ENCODE measurements at regions not wholly inside any gene's neighbourhood (a gene's known extent, or its start where the extent isn't known, plus 50 kb on each side); places are given as distances from the start of the nearest gene placed in this dataset.

DNA sequence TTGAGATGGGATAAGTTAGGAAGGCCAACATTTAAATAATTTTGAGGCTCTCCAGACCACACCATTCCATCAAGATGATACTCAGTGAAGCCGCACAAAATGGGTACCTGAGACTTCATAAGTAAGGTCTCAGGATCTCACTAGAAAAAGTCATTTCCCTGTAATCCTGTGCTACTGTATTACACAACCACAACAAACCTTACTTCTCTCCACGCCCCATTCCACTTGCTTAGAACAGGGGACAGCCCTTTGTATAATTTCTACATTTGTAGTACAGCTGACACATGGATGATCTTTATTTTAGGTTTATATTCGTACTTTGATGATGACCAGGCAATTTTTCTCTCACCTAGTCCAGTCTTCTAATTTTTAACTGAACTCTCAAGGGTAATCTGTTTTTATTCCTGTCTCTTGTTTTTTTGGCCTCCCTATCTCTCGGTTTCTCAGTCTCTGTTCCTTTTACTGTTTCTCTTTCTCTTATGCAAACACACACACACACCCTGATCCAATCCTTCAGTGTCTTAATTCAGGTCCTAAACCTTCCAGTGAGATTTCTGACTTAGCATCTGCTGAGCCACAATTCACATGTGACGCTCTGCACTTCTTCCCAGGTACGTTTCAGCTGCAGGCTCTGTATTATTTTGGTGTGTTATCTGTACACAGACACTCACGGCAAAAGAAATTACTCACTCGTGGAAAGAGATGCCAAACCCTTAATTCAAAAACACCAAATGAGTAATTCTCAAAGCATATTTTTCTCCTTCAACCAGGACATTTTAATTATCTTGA is 223.2 kb upstream of the THBS1 start:
- no peak for TF ChIP-seq PAX5 (IDR thresholded peaks at IDR 0.05; ENCODE audit: insufficient read depth, low read length, severe bottlenecking)
- TF ChIP-seq TAF1 (IDR thresholded peaks at IDR 0.05; ENCODE audit: low read depth, low read length): no peak
- no peak for TF ChIP-seq POLR2A (IDR thresholded peaks at IDR 0.05; ENCODE audit: low read depth, low read length)
- no peak for TF ChIP-seq POLR2AphosphoS5 (IDR thresholded peaks at IDR 0.05; ENCODE audit: low read depth, low read length)
- TF ChIP-seq POU2F2 (IDR thresholded peaks at IDR 0.05; ENCODE audit: low read depth, low read length): no peak
- no peak for TF ChIP-seq SPI1 (IDR thresholded peaks at IDR 0.05; ENCODE audit: low read depth, low read length)
- DNase-seq (ENCODE audit: insufficient read length, low spot score) (no peak), FAIRE-seq (no peak)

DNA sequence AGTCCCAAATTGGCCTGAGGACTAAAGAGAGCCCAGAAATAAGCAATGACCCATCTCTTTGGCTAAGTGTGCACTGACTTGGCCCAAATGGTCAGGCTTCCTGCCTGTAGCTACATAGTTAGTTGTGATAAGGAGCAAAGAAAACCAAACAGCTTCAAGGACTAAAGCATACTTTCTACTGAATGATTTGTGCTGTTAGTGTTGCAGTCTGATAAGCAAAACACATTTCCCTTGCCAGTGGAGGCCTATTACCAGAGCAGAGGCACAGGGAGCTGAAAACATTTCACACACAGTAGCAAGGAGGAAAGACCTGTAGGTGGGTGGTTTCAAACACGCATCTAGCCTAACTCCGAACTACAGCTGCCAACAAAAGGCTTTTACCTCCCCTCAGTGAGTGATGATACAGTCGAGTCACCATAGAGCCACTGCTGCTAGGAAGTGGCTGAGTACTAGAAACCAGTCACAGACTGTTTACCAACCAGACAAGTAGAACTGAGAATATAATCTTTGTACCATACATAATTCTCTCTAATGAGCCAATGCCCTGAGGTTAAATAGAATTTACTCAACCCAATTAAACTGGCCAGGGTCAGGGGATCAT is 222.3 kb upstream of the THBS1 start:
- FAIRE-seq: no peak
- no peak for DNase-seq (ENCODE audit: insufficient read length, low spot score)

GRCh38 chr15:39359771-39360170 is 221.1 kb upstream of the THBS1 start:
- FAIRE-seq (no peak), DNase-seq (ENCODE audit: insufficient read length, low spot score) (no peak)
- TF ChIP-seq TAF1 (IDR thresholded peaks at IDR 0.05; ENCODE audit: low read depth, low read length): no peak
- TF ChIP-seq SPI1 (IDR thresholded peaks at IDR 0.05; ENCODE audit: low read depth, low read length): no peak
- no peak for TF ChIP-seq PAX5 (IDR thresholded peaks at IDR 0.05; ENCODE audit: insufficient read depth, low read length, severe bottlenecking)
- no peak for TF ChIP-seq POLR2AphosphoS5 (IDR thresholded peaks at IDR 0.05; ENCODE audit: low read depth, low read length)
- no peak for TF ChIP-seq POU2F2 (IDR thresholded peaks at IDR 0.05; ENCODE audit: low read depth, low read length)
- no peak for TF ChIP-seq POLR2A (IDR thresholded peaks at IDR 0.05; ENCODE audit: low read depth, low read length)

More for the DNA sequence above, 222.3 kb upstream of the THBS1 start:
- no peak for TF ChIP-seq POU2F2 (IDR thresholded peaks at IDR 0.05; ENCODE audit: low read depth, low read length)
- no peak for TF ChIP-seq POLR2AphosphoS5 (IDR thresholded peaks at IDR 0.05; ENCODE audit: low read depth, low read length)
- TF ChIP-seq POLR2A (IDR thresholded peaks at IDR 0.05; ENCODE audit: low read depth, low read length): no peak

DNA sequence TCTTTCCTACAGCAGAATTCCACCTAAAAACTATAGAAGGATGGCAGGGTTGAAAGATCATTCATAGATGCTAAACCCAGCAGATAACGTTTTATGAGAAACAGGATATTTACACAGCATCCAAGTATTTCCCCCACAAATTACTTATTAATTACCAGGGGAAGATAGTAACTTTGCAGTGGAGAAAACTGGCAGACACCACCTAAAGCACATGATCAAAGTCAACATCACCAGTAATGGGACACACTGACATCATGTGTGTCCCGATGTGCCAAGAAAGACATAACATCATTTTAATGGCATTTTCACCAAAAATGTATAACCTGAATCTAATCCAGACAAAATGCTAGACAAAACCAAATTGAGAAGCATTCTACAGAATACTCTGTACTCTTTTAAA is 220.4 kb upstream of the THBS1 start:
- no peak for TF ChIP-seq SPI1 (IDR thresholded peaks at IDR 0.05; ENCODE audit: low read depth, low read length)
- TF ChIP-seq POLR2A (IDR thresholded peaks at IDR 0.05; ENCODE audit: low read depth, low read length): no peak
- no peak for TF ChIP-seq PAX5 (IDR thresholded peaks at IDR 0.05; ENCODE audit: insufficient read depth, low read length, severe bottlenecking)
- TF ChIP-seq POU2F2 (IDR thresholded peaks at IDR 0.05; ENCODE audit: low read depth, low read length): no peak
- no peak for TF ChIP-seq POLR2AphosphoS5 (IDR thresholded peaks at IDR 0.05; ENCODE audit: low read depth, low read length)
- no peak for TF ChIP-seq TAF1 (IDR thresholded peaks at IDR 0.05; ENCODE audit: low read depth, low read length)
- FAIRE-seq (no peak), DNase-seq (ENCODE audit: insufficient read length, low spot score) (no peak)

- DNase-seq (ENCODE audit: insufficient read length, low spot score) (no peak), FAIRE-seq (no peak)
- no peak for TF ChIP-seq POLR2AphosphoS5 (IDR thresholded peaks at IDR 0.05; ENCODE audit: low read depth, low read length)
- TF ChIP-seq SPI1 (IDR thresholded peaks at IDR 0.05; ENCODE audit: low read depth, low read length): no peak
- no peak for TF ChIP-seq POLR2A (IDR thresholded peaks at IDR 0.05; ENCODE audit: low read depth, low read length)
- no peak for TF ChIP-seq TAF1 (IDR thresholded peaks at IDR 0.05; ENCODE audit: low read depth, low read length)
- TF ChIP-seq PAX5 (IDR thresholded peaks at IDR 0.05; ENCODE audit: insufficient read depth, low read length, severe bottlenecking): no peak
- no peak for TF ChIP-seq POU2F2 (IDR thresholded peaks at IDR 0.05; ENCODE audit: low read depth, low read length)
Observed at GRCh38 chr15:39361497-39361896, 219.4 kb upstream of the THBS1 start.

- TF ChIP-seq TAF1 (IDR thresholded peaks at IDR 0.05; ENCODE audit: low read depth, low read length) (no peak), POLR2A (IDR thresholded peaks at IDR 0.05; ENCODE audit: low read depth, low read length) (no peak), POLR2AphosphoS5 (IDR thresholded peaks at IDR 0.05; ENCODE audit: low read depth, low read length) (no peak), SPI1 (IDR thresholded peaks at IDR 0.05; ENCODE audit: low read depth, low read length) (no peak), POU2F2 (IDR thresholded peaks at IDR 0.05; ENCODE audit: low read depth, low read length) (no peak), PAX5 (IDR thresholded peaks at IDR 0.05; ENCODE audit: insufficient read depth, low read length, severe bottlenecking) (no peak)
- FAIRE-seq (no peak), DNase-seq (ENCODE audit: insufficient read length, low spot score) (no peak)
Observed at GRCh38 chr15:39362821-39363561, 217.9 kb upstream of the THBS1 start.

DNA sequence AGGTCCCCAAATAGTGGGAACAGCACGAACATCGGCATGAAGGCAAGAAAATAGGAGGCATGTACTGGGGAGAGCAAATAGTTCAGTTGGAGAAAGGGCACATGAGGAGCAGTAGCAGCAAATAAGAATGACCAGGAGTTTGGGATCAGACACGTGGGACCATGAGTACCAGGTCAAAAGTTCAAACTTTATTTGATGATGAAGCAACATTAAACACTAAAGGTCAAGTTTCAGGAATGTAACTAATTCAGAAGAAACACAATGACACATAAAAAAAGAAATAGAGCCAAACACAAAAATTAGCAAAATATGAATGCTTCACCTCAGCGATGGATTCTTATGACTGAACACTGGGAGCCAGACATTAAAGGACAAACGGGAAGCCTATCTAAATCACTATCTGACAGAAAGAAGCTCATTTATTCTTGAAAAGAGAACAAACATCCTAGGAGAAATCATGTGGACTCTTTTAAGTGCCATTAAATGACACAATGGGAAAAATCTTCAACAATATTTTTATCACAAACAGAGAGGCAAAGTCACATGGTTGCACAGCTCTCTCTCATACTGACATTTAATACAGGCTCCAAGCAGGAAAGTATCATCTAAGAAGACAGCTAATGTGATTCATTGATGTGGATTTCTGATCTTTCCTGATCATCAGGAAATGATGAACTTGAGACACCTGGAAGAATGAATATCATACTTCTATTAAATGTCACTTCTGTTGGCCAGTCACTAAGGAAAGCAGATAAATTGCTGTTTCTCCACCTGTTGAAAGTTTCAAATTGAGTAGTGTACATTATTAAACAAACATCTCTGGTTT is 216.9 kb upstream of the THBS1 start:
- no peak for DNase-seq (ENCODE audit: insufficient read length, low spot score)
- TF ChIP-seq POLR2A (IDR thresholded peaks at IDR 0.05; ENCODE audit: low read depth, low read length) (no peak), POLR2AphosphoS5 (IDR thresholded peaks at IDR 0.05; ENCODE audit: low read depth, low read length) (no peak), SPI1 (IDR thresholded peaks at IDR 0.05; ENCODE audit: low read depth, low read length) (no peak), TAF1 (IDR thresholded peaks at IDR 0.05; ENCODE audit: low read depth, low read length) (no peak), POU2F2 (IDR thresholded peaks at IDR 0.05; ENCODE audit: low read depth, low read length) (no peak), PAX5 (IDR thresholded peaks at IDR 0.05; ENCODE audit: insufficient read depth, low read length, severe bottlenecking) (no peak)
- FAIRE-seq: no peak

GRCh38 chr15:39364721-39365120 is 216.2 kb upstream of the THBS1 start:
- TF ChIP-seq POLR2A (IDR thresholded peaks at IDR 0.05; ENCODE audit: low read depth, low read length): no peak
- no peak for TF ChIP-seq POU2F2 (IDR thresholded peaks at IDR 0.05; ENCODE audit: low read depth, low read length)
- TF ChIP-seq POLR2AphosphoS5 (IDR thresholded peaks at IDR 0.05; ENCODE audit: low read depth, low read length): no peak
- no peak for TF ChIP-seq PAX5 (IDR thresholded peaks at IDR 0.05; ENCODE audit: insufficient read depth, low read length, severe bottlenecking)
- TF ChIP-seq TAF1 (IDR thresholded peaks at IDR 0.05; ENCODE audit: low read depth, low read length): no peak
- TF ChIP-seq SPI1 (IDR thresholded peaks at IDR 0.05; ENCODE audit: low read depth, low read length): no peak
- DNase-seq (ENCODE audit: insufficient read length, low spot score) (no peak), FAIRE-seq (no peak)
